ENCODE measurements at regions not wholly inside any gene's neighbourhood (a gene's known extent, or its start where the extent isn't known, plus 50 kb on each side); places are given as distances from the start of the nearest gene placed in this dataset.

- Histone ChIP-seq H3K4me3 (ENCODE audit: low read depth, low read length) (no peak overlapping the region), H3K36me3 (ENCODE audit: control insufficient read depth, insufficient read depth, low read length) (no peaks in the 10 kb centered on the region), H3K27me3 (ENCODE audit: control insufficient read depth, insufficient read depth, low read length) (no peaks in the 10 kb centered on the region)
- DNase-seq (ENCODE audit: low read depth), result no peak
- TF ChIP-seq CTCF (IDR thresholded peaks at IDR 0.05; ENCODE audit: insufficient read depth, low read length, poor library complexity, severe bottlenecking), result no peak
These were observed 631.6 kb upstream of the CAMK1G start for GRCh38 chr1:208951908-208952307.

GRCh38 chr1:208962867-208963266 lies 620.6 kb upstream of the CAMK1G start:
- Histone ChIP-seq H3K27me3 (ENCODE audit: control insufficient read depth, insufficient read depth, low read length) (no peaks in the 10 kb centered on the region), H3K36me3 (ENCODE audit: control insufficient read depth, insufficient read depth, low read length) (no peaks in the 10 kb centered on the region), H3K4me3 (ENCODE audit: low read depth, low read length) (no peak overlapping the region)
- DNase-seq (ENCODE audit: low read depth), result no peak
- no peak for TF ChIP-seq CTCF (IDR thresholded peaks at IDR 0.05; ENCODE audit: insufficient read depth, low read length, poor library complexity, severe bottlenecking)

GRCh38 chr1:208965351-208965750 lies 618.2 kb upstream of the CAMK1G start:
- no peak for DNase-seq (ENCODE audit: low read depth)
- Histone ChIP-seq H3K4me3 (ENCODE audit: low read depth, low read length) (no peak overlapping the region), H3K27me3 (ENCODE audit: control insufficient read depth, insufficient read depth, low read length) (no peaks in the 10 kb centered on the region), H3K36me3 (ENCODE audit: control insufficient read depth, insufficient read depth, low read length) (no peaks in the 10 kb centered on the region)
- TF ChIP-seq CTCF (IDR thresholded peaks at IDR 0.05; ENCODE audit: insufficient read depth, low read length, poor library complexity, severe bottlenecking), result no peak

GRCh38 chr1:208967334-208967733 lies 616.2 kb upstream of the CAMK1G start:
- Histone ChIP-seq H3K4me3 (ENCODE audit: low read depth, low read length) (no peak overlapping the region), H3K27me3 (ENCODE audit: control insufficient read depth, insufficient read depth, low read length) (no peaks in the 10 kb centered on the region), H3K36me3 (ENCODE audit: control insufficient read depth, insufficient read depth, low read length) (no peaks in the 10 kb centered on the region)
- no peak for TF ChIP-seq CTCF (IDR thresholded peaks at IDR 0.05; ENCODE audit: insufficient read depth, low read length, poor library complexity, severe bottlenecking)
- DNase-seq (ENCODE audit: low read depth), result no peak

- no peak for DNase-seq (ENCODE audit: low read depth)
- no peak overlapping the region for H3K4me3 ChIP-seq (ENCODE audit: low read depth, low read length)
- no peaks in the 10 kb centered on the region for H3K36me3 ChIP-seq (ENCODE audit: control insufficient read depth, insufficient read depth, low read length)
- no peaks in the 10 kb centered on the region for H3K27me3 ChIP-seq (ENCODE audit: control insufficient read depth, insufficient read depth, low read length)
- no peak for TF ChIP-seq CTCF (IDR thresholded peaks at IDR 0.05; ENCODE audit: insufficient read depth, low read length, poor library complexity, severe bottlenecking)
These were observed 608.8 kb upstream of the CAMK1G start for GRCh38 chr1:208974717-208975116.

GRCh38 chr1:208975456-208975855 lies 608.1 kb upstream of the CAMK1G start:
- TF ChIP-seq CTCF (IDR thresholded peaks at IDR 0.05; ENCODE audit: insufficient read depth, low read length, poor library complexity, severe bottlenecking), result no peak
- Histone ChIP-seq H3K4me3 (ENCODE audit: low read depth, low read length) (no peak overlapping the region), H3K36me3 (ENCODE audit: control insufficient read depth, insufficient read depth, low read length) (no peaks in the 10 kb centered on the region), H3K27me3 (ENCODE audit: control insufficient read depth, insufficient read depth, low read length) (no peaks in the 10 kb centered on the region)
- DNase-seq (ENCODE audit: low read depth), result no peak
